MG63 (cell line): ENCODE measurements at regions not wholly inside any gene's neighbourhood (a gene's known extent, or its start where the extent isn't known, plus 50 kb on each side); places are given as distances from the start of the nearest gene placed in this dataset.

Experiments
- DNase-seq: peaks from one replicate; pipeline ENCODE4 v3.0.0-alpha.2; 2020
- H3K27me3 ChIP-seq: fragments of 250-450 bp; sonication (Bioruptor Pico); 2 replicates; pipeline ENCODE4 v1.5.1; 2020; ENCODE audit warnings: mild to moderate bottlenecking, moderate library complexity
- H3K36me3 ChIP-seq: fragments of 250-450 bp; sonication (Bioruptor Pico); 2 replicates; pipeline ENCODE4 v1.5.1; 2020; ENCODE audit warnings: mild to moderate bottlenecking, moderate library complexity
- H3K4me3 ChIP-seq: fragments of 250-450 bp; sonication (Bioruptor Pico); 2 replicates; pipeline ENCODE4 v1.5.1; 2020; ENCODE audit warnings: mild to moderate bottlenecking, moderate library complexity
- H3K9me3 ChIP-seq: fragments of 250-450 bp; sonication (Bioruptor Pico); 2 replicates; pipeline ENCODE4 v1.5.1; 2020; ENCODE audit warnings: mild to moderate bottlenecking, moderate library complexity

DNA sequence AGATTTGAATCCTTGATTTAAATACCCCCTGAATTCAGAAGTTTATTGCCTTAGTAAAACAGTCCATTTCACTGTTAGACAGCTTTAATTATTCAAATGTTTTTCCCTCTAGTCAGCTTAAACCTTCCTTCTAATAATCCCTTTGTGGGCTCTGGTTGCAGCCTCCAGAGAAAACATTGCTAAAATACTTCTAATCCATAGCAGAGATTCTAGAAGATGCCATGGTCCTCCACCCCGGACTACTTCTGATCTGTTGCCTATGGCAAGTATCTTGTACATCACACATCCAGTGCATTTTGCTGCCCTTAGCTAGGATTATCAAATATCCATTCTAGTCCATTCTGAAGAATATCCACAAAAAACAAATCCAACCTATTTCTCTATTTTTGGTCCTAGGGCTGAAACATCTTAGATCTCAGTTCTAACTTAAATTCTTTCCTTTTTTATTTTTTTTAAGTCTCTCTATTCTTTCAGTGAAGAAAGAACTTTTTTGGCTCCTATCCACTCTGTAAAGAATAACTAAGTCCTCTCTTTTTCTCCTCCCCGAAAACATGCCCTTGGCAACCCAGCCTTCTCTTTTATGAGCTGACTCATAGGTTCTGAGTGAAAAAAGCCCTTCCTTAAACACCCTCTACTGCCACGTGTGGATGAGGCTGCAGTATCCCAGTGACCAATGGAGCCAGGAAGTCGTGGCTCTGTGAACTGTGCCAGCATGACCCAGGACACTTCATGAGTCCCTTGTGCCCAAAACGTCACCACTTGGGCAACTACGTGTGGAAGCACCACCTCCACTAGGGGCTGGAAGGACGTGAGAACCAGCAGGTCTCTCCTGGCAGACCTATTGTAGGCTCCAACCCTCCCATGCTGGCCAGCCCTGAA is 349.8 kb downstream of the TNS1 start:
- H3K36me3 ChIP-seq = no peaks in the 10 kb centered on the region
- no peaks in the 10 kb centered on the region for H3K27me3 ChIP-seq
- H3K4me3 ChIP-seq = no peak overlapping the region
- no peaks in the 10 kb centered on the region for H3K9me3 ChIP-seq
- peak; percentile 90 for DNase-seq

DNA sequence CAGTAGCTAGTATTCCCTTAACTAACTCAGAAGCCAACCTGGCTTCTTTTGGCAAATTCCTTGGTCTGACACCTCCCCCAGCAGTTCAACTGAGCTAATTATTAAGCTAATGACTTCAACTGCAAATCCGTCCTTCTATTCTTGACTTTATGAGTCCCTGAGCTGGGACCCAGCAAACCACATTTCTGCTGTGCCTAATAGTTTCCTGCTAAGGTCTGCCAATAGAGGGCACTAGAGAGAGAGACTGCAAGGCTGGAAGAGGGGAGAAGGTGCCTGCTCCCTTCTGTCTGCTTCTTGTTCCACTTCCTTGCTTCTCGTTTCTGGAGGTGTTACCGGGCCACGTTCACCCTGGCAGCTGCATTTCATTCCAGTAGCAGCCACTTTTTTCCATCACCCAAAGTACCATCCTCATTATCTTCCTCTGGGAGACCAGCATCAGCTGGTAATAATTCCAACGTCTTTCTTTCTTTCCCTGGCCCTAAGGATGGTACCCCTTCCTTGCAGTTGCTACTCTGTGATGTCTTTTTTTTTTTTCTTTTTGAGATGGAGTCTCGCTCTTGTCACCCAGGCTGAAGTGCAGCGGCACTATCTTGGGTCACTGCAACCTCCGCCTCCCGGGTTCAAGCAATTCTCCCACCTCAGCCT is 352.0 kb downstream of the TNS1 start:
- DNase-seq = peak; percentile 19
- Histone ChIP-seq H3K9me3 (no peaks in the 10 kb centered on the region), H3K36me3 (no peaks in the 10 kb centered on the region), H3K4me3 (no peak overlapping the region), H3K27me3 (no peaks in the 10 kb centered on the region)

GRCh38 chr2:217650229-217650628 is 352.6 kb downstream of the TNS1 start:
- H3K27me3 ChIP-seq = no peaks in the 10 kb centered on the region
- H3K36me3 ChIP-seq = no peaks in the 10 kb centered on the region
- DNase-seq = no peak
- no peaks in the 10 kb centered on the region for H3K9me3 ChIP-seq
- H3K4me3 ChIP-seq = no peak overlapping the region

GRCh38 chr2:217647925-217648324 is 354.9 kb downstream of the TNS1 start:
- H3K9me3 ChIP-seq = no peaks in the 10 kb centered on the region
- H3K4me3 ChIP-seq = no peak overlapping the region
- no peak for DNase-seq
- H3K36me3 ChIP-seq = no peaks in the 10 kb centered on the region
- H3K27me3 ChIP-seq = no peaks in the 10 kb centered on the region

DNA sequence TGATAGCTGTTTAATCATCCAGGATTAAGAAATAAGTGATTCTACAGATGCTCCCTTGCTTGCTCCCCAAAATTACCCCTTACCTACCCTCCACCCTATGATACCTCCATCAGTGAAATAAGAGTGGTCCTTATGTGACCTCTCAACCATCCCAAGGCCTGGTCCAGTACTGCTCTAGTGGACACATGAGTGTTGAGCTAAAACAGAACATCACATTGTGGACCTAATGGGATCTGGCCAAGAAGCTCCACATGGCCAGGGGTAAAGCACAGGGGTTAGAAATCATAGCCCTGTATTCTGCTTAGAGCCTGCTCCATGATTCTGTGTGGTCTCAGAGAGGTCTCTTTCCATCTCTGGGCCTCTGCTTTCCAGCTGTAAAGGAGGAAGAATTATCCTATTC is 355.6 kb downstream of the TNS1 start:
- Histone ChIP-seq H3K9me3 (no peaks in the 10 kb centered on the region), H3K4me3 (no peak overlapping the region), H3K27me3 (no peaks in the 10 kb centered on the region), H3K36me3 (no peaks in the 10 kb centered on the region)
- no peak for DNase-seq

DNA sequence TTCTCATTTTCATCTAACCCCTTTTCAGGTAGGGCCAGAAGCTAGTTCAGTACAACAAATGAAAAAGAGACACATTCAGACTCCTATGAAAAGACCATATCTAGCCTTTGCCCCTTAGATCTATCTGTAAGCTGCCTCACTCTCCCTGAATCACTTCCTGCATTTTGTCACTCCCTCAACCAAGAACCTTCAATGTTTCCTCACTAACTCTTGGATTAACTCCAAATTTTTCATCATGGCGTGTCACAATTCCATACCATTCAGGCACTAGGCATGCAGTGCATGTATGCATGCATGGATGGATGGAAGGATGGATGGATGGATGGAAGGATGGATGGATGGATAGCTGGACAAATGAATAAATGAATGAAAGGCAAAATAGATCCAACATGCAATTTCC is 356.9 kb downstream of the TNS1 start:
- Histone ChIP-seq H3K9me3 (no peaks in the 10 kb centered on the region), H3K27me3 (no peaks in the 10 kb centered on the region), H3K4me3 (no peak overlapping the region), H3K36me3 (no peaks in the 10 kb centered on the region)
- no peak for DNase-seq

DNA sequence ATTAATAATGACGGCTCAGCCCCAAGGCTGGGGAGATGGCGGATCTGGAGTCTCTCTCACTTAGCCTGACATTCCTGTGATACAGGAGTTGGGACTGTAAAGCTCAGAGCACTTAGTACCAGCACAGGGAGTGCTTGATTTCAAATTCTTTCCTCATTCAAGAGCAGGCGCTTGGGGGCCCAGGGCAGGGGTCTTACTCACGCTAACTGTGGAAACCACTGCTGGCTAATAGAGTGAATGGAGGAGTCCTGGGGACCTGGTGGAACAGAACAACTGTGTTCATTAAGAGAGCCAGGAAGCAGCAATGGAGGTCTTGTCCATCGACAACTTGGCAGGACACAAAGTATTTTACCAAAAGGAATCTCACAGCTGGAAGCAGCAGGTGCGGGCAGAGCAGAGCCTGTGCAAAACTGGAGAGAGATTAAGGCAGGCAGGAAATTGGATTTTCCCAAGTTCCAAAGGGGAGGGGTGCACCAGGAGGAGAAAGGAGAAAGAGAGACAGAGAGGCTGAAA is 358.9 kb downstream of the TNS1 start:
- DNase-seq = no peak
- Histone ChIP-seq H3K36me3 (no peaks in the 10 kb centered on the region), H3K4me3 (no peak overlapping the region), H3K27me3 (no peaks in the 10 kb centered on the region), H3K9me3 (no peaks in the 10 kb centered on the region)

GRCh38 chr2:217642944-217643343 is 359.9 kb downstream of the TNS1 start:
- no peaks in the 10 kb centered on the region for H3K9me3 ChIP-seq
- H3K36me3 ChIP-seq = no peaks in the 10 kb centered on the region
- DNase-seq = no peak
- H3K4me3 ChIP-seq = no peak overlapping the region
- no peaks in the 10 kb centered on the region for H3K27me3 ChIP-seq

GRCh38 chr2:217641960-217642359 is 360.8 kb downstream of the TNS1 start:
- no peaks in the 10 kb centered on the region for H3K9me3 ChIP-seq
- DNase-seq = no peak
- H3K27me3 ChIP-seq = no peaks in the 10 kb centered on the region

GRCh38 chr2:217639481-217639880 is 363.3 kb downstream of the TNS1 start:
- Histone ChIP-seq H3K4me3 (no peak overlapping the region), H3K36me3 (no peaks in the 10 kb centered on the region), H3K27me3 (no peaks in the 10 kb centered on the region), H3K9me3 (no peaks in the 10 kb centered on the region)
- DNase-seq = no peak

More at GRCh38 chr2:217641960-217642359, 360.8 kb downstream of the TNS1 start:
- H3K4me3 ChIP-seq = no peak overlapping the region
- no peaks in the 10 kb centered on the region for H3K36me3 ChIP-seq

DNA sequence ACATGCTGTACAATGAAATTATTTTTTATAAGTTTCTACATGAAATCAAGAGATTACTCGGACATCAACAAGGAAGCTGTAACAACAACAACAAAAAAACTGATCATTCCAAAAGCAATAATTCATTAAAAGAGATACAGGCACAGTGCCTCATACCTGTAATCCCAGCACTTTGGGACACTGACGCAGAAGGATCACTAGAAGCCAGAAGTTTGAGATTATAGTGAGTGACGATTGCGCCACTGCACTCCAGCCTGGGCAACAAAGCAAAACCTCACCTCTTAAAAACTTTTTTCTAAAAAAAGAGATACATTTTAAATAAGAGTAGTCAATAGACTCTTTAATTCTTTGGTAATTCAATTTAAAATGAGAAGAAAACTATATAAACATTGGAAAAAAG is 364.3 kb downstream of the TNS1 start:
- Histone ChIP-seq H3K36me3 (no peaks in the 10 kb centered on the region), H3K9me3 (no peaks in the 10 kb centered on the region), H3K27me3 (no peaks in the 10 kb centered on the region), H3K4me3 (no peak overlapping the region)
- DNase-seq = no peak

- H3K4me3 ChIP-seq = no peak overlapping the region
- no peaks in the 10 kb centered on the region for H3K9me3 ChIP-seq
- H3K27me3 ChIP-seq = no peaks in the 10 kb centered on the region
- no peaks in the 10 kb centered on the region for H3K36me3 ChIP-seq
- DNase-seq = no peak
Measured at GRCh38 chr2:217638031-217638430, 364.8 kb downstream of the TNS1 start.

DNA sequence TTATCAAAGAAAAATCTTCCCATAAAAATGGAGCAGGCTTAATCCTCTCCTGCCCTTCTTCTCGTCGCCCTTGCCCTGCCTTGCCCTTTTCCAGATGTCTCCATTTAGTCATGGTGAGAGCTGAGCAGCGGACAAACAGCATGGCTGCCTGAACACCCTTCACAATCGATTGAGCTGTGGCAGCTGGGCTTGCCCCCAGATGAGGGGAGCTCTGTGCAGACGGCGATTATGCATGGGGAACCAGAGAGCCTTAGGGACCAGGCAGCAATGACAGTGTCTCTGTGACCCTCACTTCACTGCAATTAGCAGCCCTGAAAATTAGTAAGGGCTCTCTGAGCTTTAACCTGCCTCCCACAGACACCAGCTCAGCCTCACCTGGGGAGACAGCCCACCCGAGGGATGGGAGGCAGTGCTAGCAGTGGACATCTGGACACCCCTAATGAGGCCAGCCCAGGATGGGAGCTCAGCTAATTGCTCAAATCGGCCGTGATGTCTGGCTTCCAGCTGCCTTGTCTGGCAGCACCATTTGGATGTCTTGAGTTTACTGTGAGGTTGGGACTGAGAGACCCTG is 365.7 kb downstream of the TNS1 start:
- no peak for DNase-seq
- Histone ChIP-seq H3K9me3 (no peaks in the 10 kb centered on the region), H3K4me3 (no peak overlapping the region), H3K36me3 (no peaks in the 10 kb centered on the region), H3K27me3 (no peaks in the 10 kb centered on the region)

DNA sequence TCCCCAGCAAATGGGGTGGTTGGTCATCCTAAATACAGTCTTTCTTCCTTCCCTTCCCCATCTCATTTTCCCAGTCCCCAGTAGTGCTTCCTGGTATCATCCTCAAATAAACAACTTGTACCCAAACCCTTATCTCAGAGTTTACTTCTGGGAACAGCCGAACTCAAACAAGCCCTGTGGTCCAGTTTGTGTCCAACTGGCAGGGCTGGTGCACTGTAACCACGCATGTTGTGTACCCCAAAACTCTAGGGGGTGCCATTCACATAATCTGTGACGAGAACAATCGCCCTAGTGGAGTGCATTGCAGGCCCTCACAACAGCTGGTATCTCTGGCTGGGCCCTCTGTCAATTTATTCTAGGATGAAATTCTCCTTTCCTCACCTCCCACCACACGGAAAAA is 366.2 kb downstream of the TNS1 start:
- no peaks in the 10 kb centered on the region for H3K27me3 ChIP-seq
- no peak overlapping the region for H3K4me3 ChIP-seq
- DNase-seq = no peak
- no peaks in the 10 kb centered on the region for H3K36me3 ChIP-seq
- no peaks in the 10 kb centered on the region for H3K9me3 ChIP-seq

DNA sequence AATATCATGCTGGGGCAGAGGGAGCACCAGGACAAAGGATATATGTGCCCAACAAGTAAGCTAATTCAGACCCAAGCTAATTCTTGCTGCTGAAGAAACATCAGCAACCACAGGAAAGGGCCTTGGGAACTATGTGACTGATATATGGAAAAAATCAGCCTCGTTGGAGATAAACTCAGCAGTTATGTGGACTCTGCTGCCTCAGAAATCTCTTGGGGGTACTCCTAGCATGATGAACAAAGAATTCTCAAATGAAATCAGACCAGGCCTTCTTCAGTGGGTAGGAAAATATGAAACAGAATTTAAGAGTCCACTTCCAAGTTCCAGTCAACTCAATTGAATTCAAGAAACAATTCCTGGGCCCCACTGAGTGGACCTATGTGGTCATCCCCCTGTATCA is 367.9 kb downstream of the TNS1 start:
- no peaks in the 10 kb centered on the region for H3K27me3 ChIP-seq
- no peak for DNase-seq
- no peaks in the 10 kb centered on the region for H3K36me3 ChIP-seq
- no peak overlapping the region for H3K4me3 ChIP-seq
- no peaks in the 10 kb centered on the region for H3K9me3 ChIP-seq

DNA sequence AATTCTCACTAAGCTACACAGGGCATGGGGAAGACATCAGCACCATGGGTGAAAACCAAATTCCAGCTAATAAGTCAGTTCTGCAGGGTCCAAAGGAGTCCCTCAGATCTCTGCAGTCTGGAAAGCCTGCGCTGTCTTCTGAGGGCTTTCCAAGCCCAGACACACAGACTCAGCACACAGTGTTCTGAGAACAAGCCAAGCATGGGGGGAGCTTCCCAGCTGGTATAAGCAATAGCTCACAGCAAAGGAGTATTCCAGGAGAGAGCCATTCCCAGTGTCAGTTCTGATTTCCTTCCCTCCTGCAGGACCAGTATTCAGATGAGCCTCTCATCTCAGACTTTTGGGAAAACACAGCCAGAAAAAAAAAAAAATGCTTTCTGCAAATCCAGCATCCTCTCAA is 370.8 kb downstream of the TNS1 start:
- DNase-seq = no peak
- H3K9me3 ChIP-seq = no peaks in the 10 kb centered on the region
- H3K36me3 ChIP-seq = no peaks in the 10 kb centered on the region
- no peak overlapping the region for H3K4me3 ChIP-seq
- no peaks in the 10 kb centered on the region for H3K27me3 ChIP-seq

GRCh38 chr2:217631115-217631514 is 371.7 kb downstream of the TNS1 start:
- no peak for DNase-seq
- H3K27me3 ChIP-seq = no peaks in the 10 kb centered on the region
- no peaks in the 10 kb centered on the region for H3K9me3 ChIP-seq
- no peaks in the 10 kb centered on the region for H3K36me3 ChIP-seq
- no peak overlapping the region for H3K4me3 ChIP-seq
